Cardiac muscle cell (in vitro differentiated cells and primary cell): ENCODE measurements at regions not wholly inside any gene's neighbourhood (a gene's known extent, or its start where the extent isn't known, plus 50 kb on each side); places are given as distances from the start of the nearest gene placed in this dataset.

Source experiments
- DNase-seq, 2 donors: peaks; one replicate each; pipeline versions ENCODE4 v3.0.0 to v3.0.0-alpha.2; 2010 to 2017; ENCODE audit warnings: low read depth in 1 of 2, low spot score in 1 of 2
- H3K27ac ChIP-seq: fragments of 200-600 bp; sonication (generic); 2 replicates; pipeline ENCODE4 v1.5.1; 2016
- H3K27me3 ChIP-seq: fragments of 200-600 bp; sonication (generic); 2 replicates; pipeline ENCODE4 v1.6.0; 2016; ENCODE audit warnings: control low read depth
- H3K36me3 ChIP-seq: fragments of 200-600 bp; sonication (generic); 2 replicates; pipeline ENCODE4 v1.5.1; 2016; ENCODE audit warnings: control low read depth
- H3K4me1 ChIP-seq: fragments of 200-600 bp; sonication (generic); 2 replicates; pipeline ENCODE4 v1.8.1; 2017; ENCODE audit warnings: low read depth, mild to moderate bottlenecking, mixed run types
- H3K4me3 ChIP-seq: fragments of 200-600 bp; sonication (generic); 2 replicates; pipeline ENCODE4 v1.5.1; 2016; ENCODE audit warnings: mild to moderate bottlenecking
- H3K9me3 ChIP-seq: fragments of 200-600 bp; sonication (generic); 2 replicates; pipeline ENCODE4 v1.5.1; 2017; ENCODE audit warnings: low read depth, mild to moderate bottlenecking, control low read depth
- CTCF ChIP-seq: IDR thresholded peaks from 2 replicates; pipeline ENCODE4 v1.5.1; 2012; ENCODE audit warnings: low read depth, mild to moderate bottlenecking, low read length

- H3K4me1 ChIP-seq: no peaks in the 10 kb centered on the region
- H3K9me3 ChIP-seq: no peaks in the 10 kb centered on the region
- no peaks in the 10 kb centered on the region for H3K27me3 ChIP-seq
- no peak for DNase-seq
- TF ChIP-seq CTCF: no peak
- no peak overlapping the region for H3K4me3 ChIP-seq
- no peak overlapping the region for H3K27ac ChIP-seq
- no peaks in the 10 kb centered on the region for H3K36me3 ChIP-seq
Observed at GRCh38 chr2:184091456-184091855, 506.9 kb upstream of the ZNF804A start.

- no peaks in the 10 kb centered on the region for H3K27me3 ChIP-seq
- no peaks in the 10 kb centered on the region for H3K9me3 ChIP-seq
- no peak for DNase-seq
- no peaks in the 10 kb centered on the region for H3K36me3 ChIP-seq
- no peak for TF ChIP-seq CTCF
- no peak overlapping the region for H3K27ac ChIP-seq
- no peaks in the 10 kb centered on the region for H3K4me1 ChIP-seq
- H3K4me3 ChIP-seq: no peak overlapping the region
Observed at GRCh38 chr2:184113696-184114403, 484.5 kb upstream of the ZNF804A start.

GRCh38 chr2:184114439-184114838 lies 483.9 kb upstream of the ZNF804A start:
- H3K36me3 ChIP-seq: no peaks in the 10 kb centered on the region
- H3K4me1 ChIP-seq: no peaks in the 10 kb centered on the region
- DNase-seq: no peak
- TF ChIP-seq CTCF: no peak
- no peak overlapping the region for H3K27ac ChIP-seq
- no peaks in the 10 kb centered on the region for H3K9me3 ChIP-seq
- H3K27me3 ChIP-seq: no peaks in the 10 kb centered on the region
- H3K4me3 ChIP-seq: no peak overlapping the region

DNA sequence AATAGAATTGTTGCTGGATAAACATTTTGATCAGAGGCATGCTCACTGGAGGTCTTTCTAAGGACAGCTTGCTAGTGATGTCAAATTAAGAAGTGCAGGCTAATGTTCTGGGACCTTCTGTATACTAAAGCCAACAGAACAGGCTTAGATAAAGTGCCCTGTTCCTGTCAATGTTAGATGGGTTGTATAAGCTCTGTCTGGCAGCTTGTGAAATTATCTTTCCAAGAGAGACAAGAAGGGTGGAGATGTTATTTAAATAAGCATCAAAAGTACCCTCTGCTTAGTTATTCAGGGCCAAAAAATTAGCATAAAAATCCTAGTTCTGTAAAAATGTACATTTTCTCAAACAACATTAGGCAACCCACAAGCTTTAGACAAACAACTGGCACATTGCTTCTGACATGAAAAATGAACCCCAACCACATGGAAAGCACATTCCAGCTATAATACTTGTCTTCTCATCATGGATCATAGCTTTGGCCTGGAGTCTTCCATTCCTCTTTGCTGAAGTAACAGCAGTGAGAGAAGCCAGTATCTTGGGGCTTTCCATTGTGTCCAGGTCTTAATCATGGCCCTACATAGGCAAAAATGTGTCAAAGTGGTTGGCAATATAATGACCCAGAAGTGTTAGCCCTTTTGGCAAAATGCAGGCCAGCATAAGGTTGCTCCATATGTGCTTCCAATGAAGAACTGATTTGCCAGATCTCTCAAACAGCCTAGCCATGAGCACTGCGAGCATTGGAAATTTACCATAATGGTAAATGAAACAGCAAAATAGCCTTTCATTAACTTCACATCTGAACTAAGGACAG lies 478.1 kb upstream of the ZNF804A start:
- Histone ChIP-seq H3K27me3 (no peaks in the 10 kb centered on the region), H3K4me1 (no peaks in the 10 kb centered on the region), H3K27ac (no peak overlapping the region), H3K4me3 (no peak overlapping the region), H3K36me3 (no peaks in the 10 kb centered on the region), H3K9me3 (no peaks in the 10 kb centered on the region)
- TF ChIP-seq CTCF: no peak
- DNase-seq: no peak

GRCh38 chr2:184125867-184126266 lies 472.5 kb upstream of the ZNF804A start:
- no peak overlapping the region for H3K4me3 ChIP-seq
- H3K9me3 ChIP-seq: no peaks in the 10 kb centered on the region
- no peaks in the 10 kb centered on the region for H3K36me3 ChIP-seq
- no peaks in the 10 kb centered on the region for H3K27me3 ChIP-seq
- no peaks in the 10 kb centered on the region for H3K4me1 ChIP-seq
- no peak overlapping the region for H3K27ac ChIP-seq
- no peak for TF ChIP-seq CTCF
- no peak for DNase-seq
